ENCODE measurements at regions not wholly inside any gene's neighbourhood (a gene's known extent, or its start where the extent isn't known, plus 50 kb on each side); places are given as distances from the start of the nearest gene placed in this dataset.

DNA sequence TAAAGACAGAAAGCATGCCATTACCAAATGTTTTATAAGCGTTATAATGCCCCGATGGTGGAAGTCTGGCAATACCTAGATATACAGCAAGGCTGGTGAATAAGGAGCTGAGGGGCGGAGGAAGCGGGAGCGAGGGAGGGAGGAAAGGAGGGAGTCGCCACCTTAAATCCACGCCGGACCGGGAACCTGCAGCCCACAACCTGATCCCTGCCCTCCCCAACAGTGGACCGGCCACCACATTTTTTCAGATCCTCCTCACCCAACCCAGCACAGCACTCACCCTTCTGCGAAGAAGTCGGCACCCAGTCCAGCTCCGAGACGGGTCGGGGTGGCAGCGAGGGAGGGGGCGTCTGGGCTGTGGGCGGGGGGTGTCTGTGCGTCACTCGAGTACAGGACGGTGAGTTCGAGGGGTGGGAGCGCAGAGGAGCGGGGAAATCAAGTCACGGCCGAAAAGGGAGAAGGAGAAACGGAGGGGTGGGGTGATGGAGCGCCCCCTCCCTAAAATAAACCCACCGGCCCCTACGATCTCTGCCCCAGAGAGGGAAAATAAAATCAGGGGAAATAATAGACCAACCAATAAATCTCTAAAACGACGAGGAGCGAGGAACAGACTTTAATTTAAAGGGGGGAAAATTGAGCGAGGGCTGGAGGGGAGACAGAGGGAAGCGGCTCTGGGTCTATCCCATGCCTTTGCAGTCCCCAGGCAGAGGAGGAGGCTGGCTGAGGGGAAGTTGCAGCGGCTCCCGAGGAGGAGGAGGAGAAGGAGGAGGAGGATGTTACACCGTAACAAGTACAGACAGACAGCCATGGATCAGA, 96.5 kb upstream of the SERTAD2 start:
- TF ChIP-seq, protein P1, sequence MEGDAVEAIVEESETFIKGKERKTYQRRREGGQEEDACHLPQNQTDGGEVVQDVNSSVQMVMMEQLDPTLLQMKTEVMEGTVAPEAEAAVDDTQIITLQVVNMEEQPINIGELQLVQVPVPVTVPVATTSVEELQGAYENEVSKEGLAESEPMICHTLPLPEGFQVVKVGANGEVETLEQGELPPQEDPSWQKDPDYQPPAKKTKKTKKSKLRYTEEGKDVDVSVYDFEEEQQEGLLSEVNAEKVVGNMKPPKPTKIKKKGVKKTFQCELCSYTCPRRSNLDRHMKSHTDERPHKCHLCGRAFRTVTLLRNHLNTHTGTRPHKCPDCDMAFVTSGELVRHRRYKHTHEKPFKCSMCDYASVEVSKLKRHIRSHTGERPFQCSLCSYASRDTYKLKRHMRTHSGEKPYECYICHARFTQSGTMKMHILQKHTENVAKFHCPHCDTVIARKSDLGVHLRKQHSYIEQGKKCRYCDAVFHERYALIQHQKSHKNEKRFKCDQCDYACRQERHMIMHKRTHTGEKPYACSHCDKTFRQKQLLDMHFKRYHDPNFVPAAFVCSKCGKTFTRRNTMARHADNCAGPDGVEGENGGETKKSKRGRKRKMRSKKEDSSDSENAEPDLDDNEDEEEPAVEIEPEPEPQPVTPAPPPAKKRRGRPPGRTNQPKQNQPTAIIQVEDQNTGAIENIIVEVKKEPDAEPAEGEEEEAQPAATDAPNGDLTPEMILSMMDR (IDR thresholded peaks at IDR 0.05; ENCODE audit: control extremely low read depth in 1 of 3, insufficient read depth in 1 of 3, low read depth in 1 of 3, low read length in 3 of 3), result no peak
- TF ChIP-seq BCL11A (IDR thresholded peaks at IDR 0.05; ENCODE audit: low read depth in 2 of 2, low read length in 2 of 2) (no peak), POLR2A (IDR thresholded peaks at IDR 0.05; ENCODE audit: control extremely low read depth in 1 of 2, low read depth in 2 of 2, low read length in 2 of 2) (no peak), SP1 (IDR thresholded peaks at IDR 0.05; ENCODE audit: low read depth, low read length) (no peak), EZH2 (IDR thresholded peaks at IDR 0.05; ENCODE audit: low read depth, low read length, severe bottlenecking) (no peak), JUND (IDR thresholded peaks at IDR 0.05; ENCODE audit: low read length) (no peak), POLR2AphosphoS5 (IDR thresholded peaks at IDR 0.05; ENCODE audit: low read depth, low read length) (no peak), KDM1A (IDR thresholded peaks at IDR 0.05; ENCODE audit: borderline replicate concordance, low read length) (no peak), CHD2 (IDR thresholded peaks at IDR 0.05; ENCODE audit: low read length) (no peak), POU5F1 (IDR thresholded peaks at IDR 0.05; ENCODE audit: low read depth, low read length) (no peak), TAF7 (optimal IDR thresholded peaks at IDR 0.05; ENCODE audit: borderline replicate concordance, low read depth, low read length) (no peak), GTF2F1 (IDR thresholded peaks at IDR 0.05; ENCODE audit: borderline replicate concordance, low read depth, low read length) (no peak), JUN (IDR thresholded peaks at IDR 0.05; ENCODE audit: low read depth, low read length) (no peak)
- TF ChIP-seq, protein P2, sequence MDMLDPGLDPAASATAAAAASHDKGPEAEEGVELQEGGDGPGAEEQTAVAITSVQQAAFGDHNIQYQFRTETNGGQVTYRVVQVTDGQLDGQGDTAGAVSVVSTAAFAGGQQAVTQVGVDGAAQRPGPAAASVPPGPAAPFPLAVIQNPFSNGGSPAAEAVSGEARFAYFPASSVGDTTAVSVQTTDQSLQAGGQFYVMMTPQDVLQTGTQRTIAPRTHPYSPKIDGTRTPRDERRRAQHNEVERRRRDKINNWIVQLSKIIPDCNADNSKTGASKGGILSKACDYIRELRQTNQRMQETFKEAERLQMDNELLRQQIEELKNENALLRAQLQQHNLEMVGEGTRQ (IDR thresholded peaks at IDR 0.05; ENCODE audit: low read length), result no peak

Data from H1 (cell line).